Glomerular visceral epithelial cell (primary cell): ENCODE measurements at regions not wholly inside any gene's neighbourhood (a gene's known extent, or its start where the extent isn't known, plus 50 kb on each side); places are given as distances from the start of the nearest gene placed in this dataset.

Experiments used
- DNase-seq: peaks from one replicate; pipeline ENCODE4 v3.0.0-alpha.2; 2016; ENCODE audit errors: extremely low spot score

DNA sequence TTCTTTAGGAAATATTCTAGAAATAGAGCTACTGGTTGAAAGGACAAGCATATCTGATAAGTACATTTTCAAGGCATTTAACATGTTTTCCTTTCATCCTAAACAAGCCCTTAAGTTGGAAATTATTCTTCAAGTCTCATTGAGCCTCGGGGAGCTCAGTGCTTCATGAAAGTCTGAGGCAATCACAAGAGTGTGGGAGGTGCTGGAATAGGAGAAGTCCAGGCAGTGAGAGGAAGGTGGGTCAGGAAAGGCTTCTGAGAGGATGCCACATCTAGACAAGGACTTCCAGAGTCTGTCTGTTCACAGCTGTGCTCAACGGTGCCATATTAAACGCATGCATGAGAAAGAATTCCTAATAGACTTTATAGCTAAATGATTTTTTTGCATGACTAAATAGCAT is 69.8 kb downstream of the CD83 start:
- no peak for DNase-seq

DNA sequence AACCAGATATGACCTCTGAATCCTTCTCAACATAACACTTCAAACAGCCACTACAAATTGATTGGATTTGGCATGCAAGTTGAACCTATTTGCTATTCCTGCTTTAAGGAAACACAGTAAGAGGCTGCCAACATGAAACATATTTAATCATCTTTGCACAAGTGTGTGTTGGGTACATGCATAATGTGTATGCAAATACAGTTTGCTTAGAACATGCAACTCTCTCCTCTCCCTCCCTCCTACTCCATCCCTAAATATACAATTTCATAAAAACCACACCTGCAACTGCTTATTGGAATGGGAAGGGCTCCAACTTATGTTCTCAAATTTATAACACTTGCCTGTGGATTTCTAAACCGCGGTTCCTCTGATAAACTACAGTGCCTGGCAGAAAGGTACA is 71.5 kb downstream of the CD83 start:
- DNase-seq: no peak

DNA sequence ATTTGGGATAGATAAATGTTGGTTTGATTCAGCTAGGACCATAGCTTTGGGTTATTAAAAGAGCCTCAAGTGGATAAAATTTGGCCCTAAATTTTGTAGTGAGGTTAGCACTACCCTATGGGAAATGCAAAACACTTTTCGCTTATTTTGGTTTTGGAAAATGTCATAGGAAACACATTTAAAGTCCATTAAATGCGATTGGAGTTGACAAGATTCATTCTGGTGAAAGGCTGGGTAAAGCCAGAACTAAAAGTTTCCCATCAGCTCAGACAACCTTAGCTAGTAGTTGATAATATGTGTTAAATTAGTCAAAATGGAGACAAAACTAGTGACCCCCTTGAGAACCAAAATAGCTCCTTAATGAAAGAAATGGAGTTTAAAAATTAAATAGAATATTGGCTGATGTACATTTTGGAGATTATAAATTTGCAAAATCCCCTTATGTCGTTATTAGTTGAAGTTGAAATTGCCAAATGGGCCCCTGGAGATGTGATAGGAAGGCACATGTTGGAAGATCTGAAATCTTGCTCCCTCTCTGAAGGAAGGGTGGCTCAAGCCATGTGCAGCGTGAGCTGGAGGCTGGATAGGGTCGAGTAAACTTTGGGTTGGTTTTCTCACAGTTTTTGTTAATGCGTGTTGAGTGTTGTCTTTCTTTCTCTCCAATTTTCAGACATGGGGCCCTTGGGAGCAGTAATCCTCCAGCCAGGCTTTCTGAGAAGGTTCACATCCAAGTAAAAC is 72.8 kb downstream of the CD83 start:
- DNase-seq: no peak

DNA sequence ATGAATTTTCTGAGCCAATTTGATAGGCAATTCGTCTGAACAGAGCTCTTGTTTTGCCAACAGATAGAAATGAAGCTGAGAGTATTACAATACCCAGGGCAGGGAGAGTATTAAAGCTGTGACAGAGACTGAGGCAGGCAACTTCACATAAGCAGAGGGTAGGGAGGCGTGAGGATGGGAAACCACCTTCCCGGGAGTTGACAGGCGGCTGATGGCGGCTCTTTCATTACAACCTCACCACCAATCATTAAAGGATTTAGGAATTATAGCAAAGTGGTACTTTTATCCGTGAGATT is 73.3 kb downstream of the CD83 start:
- DNase-seq: no peak

DNA sequence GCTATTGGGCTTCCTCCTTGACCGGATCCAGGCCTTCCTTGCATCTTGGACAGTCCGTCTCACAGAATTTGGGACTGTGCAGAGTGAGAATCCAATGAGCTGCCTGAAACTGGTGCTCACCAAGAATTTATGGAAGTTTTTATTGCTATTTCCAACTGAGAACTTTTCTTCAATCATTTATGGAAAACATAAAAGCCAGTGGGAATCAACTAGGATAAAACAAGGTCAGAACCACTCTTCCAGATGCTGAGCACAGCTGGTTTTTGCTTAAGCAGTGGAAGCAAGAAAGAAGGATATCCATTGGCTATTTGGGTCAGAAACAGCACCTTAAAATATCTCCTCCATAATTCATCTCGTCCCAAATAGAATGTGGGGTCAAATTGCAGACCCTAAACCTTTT is 74.2 kb downstream of the CD83 start:
- DNase-seq: no peak

GRCh38 chr6:14192216-14192788 is 74.7 kb downstream of the CD83 start:
- no peak for DNase-seq

GRCh38 chr6:14193524-14193923 is 76.0 kb downstream of the CD83 start:
- peak; percentile 50 for DNase-seq

DNA sequence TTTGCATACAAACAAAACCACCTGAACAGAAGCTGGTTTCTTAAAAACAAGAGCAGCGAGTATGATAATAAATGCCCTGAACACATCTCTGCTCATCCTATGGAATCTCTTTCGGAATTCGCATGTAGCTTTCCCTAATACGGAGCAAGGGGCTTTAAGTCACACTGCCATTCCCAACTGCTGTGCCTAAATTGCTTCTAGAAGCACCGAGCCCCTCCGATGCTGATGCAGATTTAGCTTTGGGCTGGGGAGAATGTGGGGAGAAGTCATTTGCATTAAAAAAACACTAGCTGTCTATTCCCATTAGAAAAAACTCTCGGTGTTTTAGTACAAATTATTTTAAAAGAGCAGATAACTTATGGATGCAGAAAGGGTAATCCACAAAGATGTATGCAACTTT is 76.9 kb downstream of the CD83 start:
- no peak for DNase-seq

GRCh38 chr6:14194976-14195375 is 77.4 kb downstream of the CD83 start:
- no peak for DNase-seq

DNA sequence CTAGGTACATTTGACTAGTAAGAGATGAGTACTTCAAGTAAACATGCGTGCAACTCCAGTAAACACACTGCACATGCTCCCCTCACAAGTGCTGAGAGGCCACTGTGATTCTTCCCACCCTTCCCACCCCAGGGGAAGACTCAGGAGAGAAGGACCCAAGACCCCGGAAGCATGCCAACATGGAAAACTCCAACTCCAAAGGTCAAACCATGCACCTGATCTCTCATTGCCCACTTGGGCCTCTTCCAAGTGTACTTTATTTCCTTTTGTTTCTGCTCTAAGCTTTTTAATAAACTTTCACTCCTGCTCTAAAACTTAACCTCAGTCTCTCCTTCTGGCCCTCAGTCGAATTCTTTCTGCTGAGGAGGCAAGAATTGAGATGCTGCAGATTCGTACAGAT is 78.5 kb downstream of the CD83 start:
- no peak for DNase-seq

DNA sequence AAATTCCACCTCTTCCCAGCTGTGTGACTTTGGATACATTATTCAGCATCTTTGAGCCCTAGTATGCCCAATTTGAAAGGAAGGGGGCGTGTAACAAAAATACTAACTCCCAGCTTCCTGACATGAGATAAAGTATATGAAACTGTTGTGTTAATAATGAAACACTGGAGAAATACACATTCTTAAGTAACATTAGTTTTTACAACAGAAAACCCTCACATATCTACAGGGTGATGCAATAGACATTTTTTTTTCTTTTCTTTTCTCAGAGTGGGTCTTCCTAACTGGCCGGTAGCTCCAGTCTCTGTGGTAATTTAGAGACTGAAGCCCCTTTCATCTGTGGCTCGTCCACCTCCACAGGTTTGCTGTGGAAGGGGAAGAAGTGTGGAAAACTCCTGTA is 79.5 kb downstream of the CD83 start:
- DNase-seq: no peak

GRCh38 chr6:14200047-14200446 is 82.5 kb downstream of the CD83 start:
- no peak for DNase-seq

- DNase-seq: no peak
These were observed 85.4 kb downstream of the CD83 start for GRCh38 chr6:14202947-14203346.

DNA sequence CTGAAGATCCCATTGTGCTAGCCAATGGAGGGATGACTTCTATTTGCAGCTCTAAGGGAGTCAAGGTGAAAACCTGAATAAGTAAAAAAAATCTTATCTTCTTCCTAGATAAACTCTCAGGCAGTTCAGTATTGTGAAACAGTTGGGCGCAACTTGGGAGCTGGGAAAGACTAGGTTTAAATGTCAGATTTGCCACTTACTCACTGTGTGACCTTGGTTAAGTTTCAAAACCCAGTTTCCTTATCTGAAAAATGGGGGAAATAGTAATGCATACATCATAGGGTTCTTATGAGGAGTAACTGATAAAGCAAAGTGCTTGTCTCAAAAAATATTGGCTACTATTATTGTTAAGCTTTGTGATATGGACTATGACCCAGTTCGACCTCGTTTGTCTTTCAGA is 88.8 kb downstream of the CD83 start:
- no peak for DNase-seq

GRCh38 chr6:14207448-14207847 is 89.9 kb downstream of the CD83 start:
- peak; percentile 16 for DNase-seq

GRCh38 chr6:14209000-14209399 is 91.4 kb downstream of the CD83 start:
- DNase-seq: no peak

DNA sequence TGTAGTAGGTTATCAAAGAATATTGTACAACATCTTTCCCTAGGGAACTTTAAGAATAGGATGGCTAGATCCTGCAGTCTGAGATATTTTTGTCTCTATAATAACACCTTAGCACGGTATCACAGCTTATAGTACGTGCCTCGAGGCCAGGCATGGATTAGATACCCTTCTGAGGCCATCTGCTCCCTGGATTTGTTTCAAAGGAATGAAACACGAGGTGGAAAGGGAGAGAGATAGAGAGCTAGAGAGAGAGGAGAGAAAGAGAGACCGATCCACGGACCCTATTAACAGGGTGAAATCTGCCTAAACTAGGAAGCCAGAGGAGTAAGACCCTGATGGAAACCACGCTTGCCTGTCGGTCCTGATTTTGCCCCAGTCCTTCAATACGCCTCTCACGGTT is 92.5 kb downstream of the CD83 start:
- no peak for DNase-seq

- DNase-seq: peak; percentile 96
These were observed 93.3 kb downstream of the CD83 start for GRCh38 chr6:14210663-14211561.

GRCh38 chr6:14211562-14211942 is 94.0 kb downstream of the CD83 start:
- no peak for DNase-seq

- DNase-seq: no peak
These were observed 94.4 kb downstream of the CD83 start for GRCh38 chr6:14212020-14212419.

GRCh38 chr6:14212632-14213031 is 95.1 kb downstream of the CD83 start:
- DNase-seq: no peak

GRCh38 chr6:14216946-14217684 is 99.5 kb downstream of the CD83 start:
- no peak for DNase-seq
